ENCODE measurements at regions not wholly inside any gene's neighbourhood (a gene's known extent, or its start where the extent isn't known, plus 50 kb on each side); places are given as distances from the start of the nearest gene placed in this dataset.

DNA sequence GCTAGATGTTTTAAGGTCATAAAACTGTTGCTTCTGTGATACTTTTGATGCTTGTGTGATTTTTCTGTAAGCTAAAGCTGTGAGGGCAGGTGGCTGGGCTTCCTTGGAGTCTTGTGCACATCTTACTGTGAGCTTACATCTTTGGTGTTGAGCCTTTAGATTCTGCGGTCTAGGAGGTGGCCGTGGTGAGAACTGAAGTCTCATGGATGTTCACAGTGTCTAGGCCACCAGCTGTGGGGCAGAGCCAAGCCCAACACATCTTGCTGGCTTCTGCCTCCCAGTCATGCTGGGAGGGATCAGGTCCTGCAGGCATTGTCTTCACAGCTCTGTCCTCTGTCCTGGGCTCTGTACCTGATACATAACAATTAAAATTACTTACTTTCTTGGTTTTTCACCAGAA lies 219.7 kb upstream of the HS6ST1 start (continued):
- TF ChIP-seq, protein P1, sequence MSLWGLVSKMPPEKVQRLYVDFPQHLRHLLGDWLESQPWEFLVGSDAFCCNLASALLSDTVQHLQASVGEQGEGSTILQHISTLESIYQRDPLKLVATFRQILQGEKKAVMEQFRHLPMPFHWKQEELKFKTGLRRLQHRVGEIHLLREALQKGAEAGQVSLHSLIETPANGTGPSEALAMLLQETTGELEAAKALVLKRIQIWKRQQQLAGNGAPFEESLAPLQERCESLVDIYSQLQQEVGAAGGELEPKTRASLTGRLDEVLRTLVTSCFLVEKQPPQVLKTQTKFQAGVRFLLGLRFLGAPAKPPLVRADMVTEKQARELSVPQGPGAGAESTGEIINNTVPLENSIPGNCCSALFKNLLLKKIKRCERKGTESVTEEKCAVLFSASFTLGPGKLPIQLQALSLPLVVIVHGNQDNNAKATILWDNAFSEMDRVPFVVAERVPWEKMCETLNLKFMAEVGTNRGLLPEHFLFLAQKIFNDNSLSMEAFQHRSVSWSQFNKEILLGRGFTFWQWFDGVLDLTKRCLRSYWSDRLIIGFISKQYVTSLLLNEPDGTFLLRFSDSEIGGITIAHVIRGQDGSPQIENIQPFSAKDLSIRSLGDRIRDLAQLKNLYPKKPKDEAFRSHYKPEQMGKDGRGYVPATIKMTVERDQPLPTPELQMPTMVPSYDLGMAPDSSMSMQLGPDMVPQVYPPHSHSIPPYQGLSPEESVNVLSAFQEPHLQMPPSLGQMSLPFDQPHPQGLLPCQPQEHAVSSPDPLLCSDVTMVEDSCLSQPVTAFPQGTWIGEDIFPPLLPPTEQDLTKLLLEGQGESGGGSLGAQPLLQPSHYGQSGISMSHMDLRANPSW (CRISPR knock-in tag; conservative IDR thresholded peaks at IDR 0.05; ENCODE audit: low read depth), result no peak
- no peak for TF ChIP-seq HMGA2 (CRISPR knock-in tag; IDR thresholded peaks at IDR 0.05)
- TF ChIP-seq, protein P2, sequence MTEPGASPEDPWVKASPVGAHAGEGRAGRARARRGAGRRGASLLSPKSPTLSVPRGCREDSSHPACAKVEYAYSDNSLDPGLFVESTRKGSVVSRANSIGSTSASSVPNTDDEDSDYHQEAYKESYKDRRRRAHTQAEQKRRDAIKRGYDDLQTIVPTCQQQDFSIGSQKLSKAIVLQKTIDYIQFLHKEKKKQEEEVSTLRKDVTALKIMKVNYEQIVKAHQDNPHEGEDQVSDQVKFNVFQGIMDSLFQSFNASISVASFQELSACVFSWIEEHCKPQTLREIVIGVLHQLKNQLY (CRISPR knock-in tag; IDR thresholded peaks at IDR 0.05), result no peak
- no peak for TF ChIP-seq SMAD3 (CRISPR knock-in tag; IDR thresholded peaks at IDR 0.05; ENCODE audit: borderline replicate concordance)
- TF ChIP-seq, protein P3, sequence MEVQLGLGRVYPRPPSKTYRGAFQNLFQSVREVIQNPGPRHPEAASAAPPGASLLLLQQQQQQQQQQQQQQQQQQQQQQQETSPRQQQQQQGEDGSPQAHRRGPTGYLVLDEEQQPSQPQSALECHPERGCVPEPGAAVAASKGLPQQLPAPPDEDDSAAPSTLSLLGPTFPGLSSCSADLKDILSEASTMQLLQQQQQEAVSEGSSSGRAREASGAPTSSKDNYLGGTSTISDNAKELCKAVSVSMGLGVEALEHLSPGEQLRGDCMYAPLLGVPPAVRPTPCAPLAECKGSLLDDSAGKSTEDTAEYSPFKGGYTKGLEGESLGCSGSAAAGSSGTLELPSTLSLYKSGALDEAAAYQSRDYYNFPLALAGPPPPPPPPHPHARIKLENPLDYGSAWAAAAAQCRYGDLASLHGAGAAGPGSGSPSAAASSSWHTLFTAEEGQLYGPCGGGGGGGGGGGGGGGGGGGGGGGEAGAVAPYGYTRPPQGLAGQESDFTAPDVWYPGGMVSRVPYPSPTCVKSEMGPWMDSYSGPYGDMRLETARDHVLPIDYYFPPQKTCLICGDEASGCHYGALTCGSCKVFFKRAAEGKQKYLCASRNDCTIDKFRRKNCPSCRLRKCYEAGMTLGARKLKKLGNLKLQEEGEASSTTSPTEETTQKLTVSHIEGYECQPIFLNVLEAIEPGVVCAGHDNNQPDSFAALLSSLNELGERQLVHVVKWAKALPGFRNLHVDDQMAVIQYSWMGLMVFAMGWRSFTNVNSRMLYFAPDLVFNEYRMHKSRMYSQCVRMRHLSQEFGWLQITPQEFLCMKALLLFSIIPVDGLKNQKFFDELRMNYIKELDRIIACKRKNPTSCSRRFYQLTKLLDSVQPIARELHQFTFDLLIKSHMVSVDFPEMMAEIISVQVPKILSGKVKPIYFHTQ (CRISPR knock-in tag; IDR thresholded peaks at IDR 0.05), result no peak
- TF ChIP-seq, protein P4, sequence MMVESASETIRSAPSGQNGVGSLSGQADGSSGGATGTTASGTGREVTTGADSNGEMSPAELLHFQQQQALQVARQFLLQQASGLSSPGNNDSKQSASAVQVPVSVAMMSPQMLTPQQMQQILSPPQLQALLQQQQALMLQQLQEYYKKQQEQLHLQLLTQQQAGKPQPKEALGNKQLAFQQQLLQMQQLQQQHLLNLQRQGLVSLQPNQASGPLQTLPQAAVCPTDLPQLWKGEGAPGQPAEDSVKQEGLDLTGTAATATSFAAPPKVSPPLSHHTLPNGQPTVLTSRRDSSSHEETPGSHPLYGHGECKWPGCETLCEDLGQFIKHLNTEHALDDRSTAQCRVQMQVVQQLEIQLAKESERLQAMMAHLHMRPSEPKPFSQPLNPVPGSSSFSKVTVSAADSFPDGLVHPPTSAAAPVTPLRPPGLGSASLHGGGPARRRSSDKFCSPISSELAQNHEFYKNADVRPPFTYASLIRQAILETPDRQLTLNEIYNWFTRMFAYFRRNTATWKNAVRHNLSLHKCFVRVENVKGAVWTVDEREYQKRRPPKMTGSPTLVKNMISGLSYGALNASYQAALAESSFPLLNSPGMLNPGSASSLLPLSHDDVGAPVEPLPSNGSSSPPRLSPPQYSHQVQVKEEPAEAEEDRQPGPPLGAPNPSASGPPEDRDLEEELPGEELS (CRISPR knock-in tag; IDR thresholded peaks at IDR 0.05), result no peak
- no peak for TF ChIP-seq RELA (CRISPR knock-in tag; IDR thresholded peaks at IDR 0.05; ENCODE audit: borderline replicate concordance)

DNA sequence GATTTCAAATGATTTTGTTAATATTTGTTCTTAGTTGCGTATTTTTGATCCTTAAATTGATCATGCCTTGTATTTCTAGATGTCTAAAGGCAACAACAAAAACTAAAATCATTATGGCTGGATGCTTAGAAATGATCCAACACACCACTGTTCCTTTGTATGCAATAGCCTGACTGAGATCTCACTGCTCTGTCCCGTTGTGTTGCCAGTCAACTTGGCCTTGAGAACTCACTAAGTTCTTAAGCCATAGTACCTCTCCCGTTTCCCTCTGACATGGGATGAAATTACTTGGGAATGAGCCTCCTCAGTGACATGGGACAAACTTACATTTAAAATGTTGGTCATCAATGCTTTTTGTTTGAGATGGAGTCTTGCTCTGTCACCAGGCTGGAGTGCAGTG lies 222.0 kb upstream of the HS6ST1 start:
- CTCF ChIA-PET, result no interaction called here
- Mint-ChIP-seq H3K27ac (no peak overlapping the region), H3K27me3 (ENCODE audit: low read depth) (no peaks in the 10 kb centered on the region; the same call in 1 of the 2 replicates), H3K4me3 (no peak overlapping the region), H3K4me1 (peaks cover 38% of the 10 kb centered on the region), H3K9me3 (peaks cover 4% of the 10 kb centered on the region; the same call in 1 of the 2 replicates), H3K36me3 (no peaks in the 10 kb centered on the region)
- TF ChIP-seq SMAD4 (CRISPR knock-in tag; IDR thresholded peaks at IDR 0.05) (no peak), ESRRA (CRISPR knock-in tag; IDR thresholded peaks at IDR 0.05; ENCODE audit: borderline replicate concordance) (no peak), ZNF121 (CRISPR knock-in tag; IDR thresholded peaks at IDR 0.05) (0 out of 2 replicates have a peak, but pooled peaks have one; percentile 61)
- TF ChIP-seq, protein P2 (CRISPR knock-in tag; IDR thresholded peaks at IDR 0.05), result no peak
- no peak for DNase-seq (ENCODE audit: low spot score)
- POLR2A ChIA-PET, result no interaction called here
- no peak for ATAC-seq

GRCh38 chr2:128541448-128541847 lies 222.8 kb upstream of the HS6ST1 start:
- TF ChIP-seq CBFB (CRISPR knock-in tag; IDR thresholded peaks at IDR 0.05; ENCODE audit: low read depth) (no peak), ATF6 (CRISPR knock-in tag; IDR thresholded peaks at IDR 0.05) (no peak), FOXJ3 (CRISPR knock-in tag; IDR thresholded peaks at IDR 0.05; ENCODE audit: borderline replicate concordance) (no peak), ZNF219 (CRISPR knock-in tag; IDR thresholded peaks at IDR 0.05; ENCODE audit: borderline replicate concordance) (no peak)
- TF ChIP-seq, protein P5, sequence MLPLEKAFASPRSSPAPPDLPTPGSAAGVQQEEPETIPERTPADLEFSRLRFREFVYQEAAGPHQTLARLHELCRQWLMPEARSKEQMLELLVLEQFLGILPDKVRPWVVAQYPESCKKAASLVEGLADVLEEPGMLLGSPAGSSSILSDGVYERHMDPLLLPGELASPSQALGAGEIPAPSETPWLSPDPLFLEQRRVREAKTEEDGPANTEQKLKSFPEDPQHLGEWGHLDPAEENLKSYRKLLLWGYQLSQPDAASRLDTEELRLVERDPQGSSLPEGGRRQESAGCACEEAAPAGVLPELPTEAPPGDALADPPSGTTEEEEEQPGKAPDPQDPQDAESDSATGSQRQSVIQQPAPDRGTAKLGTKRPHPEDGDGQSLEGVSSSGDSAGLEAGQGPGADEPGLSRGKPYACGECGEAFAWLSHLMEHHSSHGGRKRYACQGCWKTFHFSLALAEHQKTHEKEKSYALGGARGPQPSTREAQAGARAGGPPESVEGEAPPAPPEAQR (CRISPR knock-in tag; IDR thresholded peaks at IDR 0.05), result no peak
- ChIA-PET POLR2A (interaction anchor here (0.7 kb wide), 1 partner anchor 30 kb away, joined by 3 read pairs; no protein-coding TSS in a partner anchor), CTCF (no interaction called here)
- H3K4me3 Mint-ChIP-seq, result no peak overlapping the region
- H3K36me3 Mint-ChIP-seq, result no peaks in the 10 kb centered on the region
- DNase-seq (ENCODE audit: low spot score), result no peak
- no peak for ATAC-seq
- H3K4me1 Mint-ChIP-seq, result peaks cover 34% of the 10 kb centered on the region
- H3K27ac Mint-ChIP-seq, result no peak overlapping the region
- H3K9me3 Mint-ChIP-seq, result peaks cover 7% of the 10 kb centered on the region
- H3K27me3 Mint-ChIP-seq (ENCODE audit: low read depth), result no peaks in the 10 kb centered on the region; the same call in 1 of the 2 replicates
